NB4 (cell line): ENCODE measurements at regions not wholly inside any gene's neighbourhood (a gene's known extent, or its start where the extent isn't known, plus 50 kb on each side); places are given as distances from the start of the nearest gene placed in this dataset.

ENCODE experiments used
- MYC ChIP-seq: IDR thresholded peaks from 2 replicates; pipeline ENCODE4 v1.6.1; 2011; ENCODE audit warnings: low read depth, low read length
- POLR2A ChIP-seq: IDR thresholded peaks from 2 replicates; pipeline ENCODE4 v1.6.1; 2011; ENCODE audit warnings: mild to moderate bottlenecking; ENCODE audit not compliant: insufficient read length; ENCODE audit errors: extremely low read depth
- TF ChIP-seq, protein P1 (sequence below): IDR thresholded peaks from one replicate; pipeline ENCODE4 v1.5.1; 2012; ENCODE audit warnings: low read depth, low read length

DNA sequence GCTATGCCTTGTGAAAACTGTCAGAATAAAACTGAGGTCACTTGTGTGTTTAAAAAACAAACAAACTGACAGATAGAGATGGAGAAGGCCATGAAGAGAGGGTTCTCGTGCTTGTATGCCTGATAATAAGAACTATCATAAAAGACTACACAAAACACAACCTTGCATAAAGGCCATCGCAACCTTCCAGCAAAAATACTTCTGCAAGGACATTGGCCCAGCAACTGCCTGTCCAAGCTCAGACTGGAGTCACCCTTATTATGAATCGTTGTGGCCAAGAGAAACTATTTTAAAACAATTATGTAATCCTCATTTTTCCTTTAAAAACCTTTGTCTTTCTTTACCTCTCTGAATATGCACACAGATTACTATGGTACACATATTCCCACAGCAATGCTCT lies 93.0 kb upstream of the SMLR1 start:
- TF ChIP-seq, protein P1, sequence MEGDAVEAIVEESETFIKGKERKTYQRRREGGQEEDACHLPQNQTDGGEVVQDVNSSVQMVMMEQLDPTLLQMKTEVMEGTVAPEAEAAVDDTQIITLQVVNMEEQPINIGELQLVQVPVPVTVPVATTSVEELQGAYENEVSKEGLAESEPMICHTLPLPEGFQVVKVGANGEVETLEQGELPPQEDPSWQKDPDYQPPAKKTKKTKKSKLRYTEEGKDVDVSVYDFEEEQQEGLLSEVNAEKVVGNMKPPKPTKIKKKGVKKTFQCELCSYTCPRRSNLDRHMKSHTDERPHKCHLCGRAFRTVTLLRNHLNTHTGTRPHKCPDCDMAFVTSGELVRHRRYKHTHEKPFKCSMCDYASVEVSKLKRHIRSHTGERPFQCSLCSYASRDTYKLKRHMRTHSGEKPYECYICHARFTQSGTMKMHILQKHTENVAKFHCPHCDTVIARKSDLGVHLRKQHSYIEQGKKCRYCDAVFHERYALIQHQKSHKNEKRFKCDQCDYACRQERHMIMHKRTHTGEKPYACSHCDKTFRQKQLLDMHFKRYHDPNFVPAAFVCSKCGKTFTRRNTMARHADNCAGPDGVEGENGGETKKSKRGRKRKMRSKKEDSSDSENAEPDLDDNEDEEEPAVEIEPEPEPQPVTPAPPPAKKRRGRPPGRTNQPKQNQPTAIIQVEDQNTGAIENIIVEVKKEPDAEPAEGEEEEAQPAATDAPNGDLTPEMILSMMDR, result no peak
- no peak for TF ChIP-seq MYC
- no peak for TF ChIP-seq POLR2A
